ENCODE measurements at regions not wholly inside any gene's neighbourhood (a gene's known extent, or its start where the extent isn't known, plus 50 kb on each side); places are given as distances from the start of the nearest gene placed in this dataset.
"Not testable (repeated sequence)": the region's sequence is repeated elsewhere in the genome, so short reads cannot be mapped to it uniquely, and the experiment has no call there.

GRCh38 chr13:79915114-79915811, 425.7 kb downstream of the SPRY2 start:
- no peak for DNase-seq (ENCODE audit: low read depth)

GRCh38 chr13:79913141-79913827, 427.6 kb downstream of the SPRY2 start:
- DNase-seq (ENCODE audit: low read depth), result no peak

- DNase-seq (ENCODE audit: low read depth), result no peak
Measured at GRCh38 chr13:79912403-79912802, 428.5 kb downstream of the SPRY2 start.

- DNase-seq (ENCODE audit: low read depth), result no peak
Measured at GRCh38 chr13:79910875-79911540, 429.9 kb downstream of the SPRY2 start.

GRCh38 chr13:79909644-79910043, 428.7 kb downstream of the NDFIP2 start:
- peak; percentile 80 for DNase-seq (ENCODE audit: low read depth)

GRCh38 chr13:79908381-79908780, 427.4 kb downstream of the NDFIP2 start:
- no peak for DNase-seq (ENCODE audit: low read depth)

- no peak for DNase-seq (ENCODE audit: low read depth)
Measured at GRCh38 chr13:79907527-79907926, 426.6 kb downstream of the NDFIP2 start.

- no peak for DNase-seq (ENCODE audit: low read depth)
Measured at GRCh38 chr13:79906345-79906744, 425.4 kb downstream of the NDFIP2 start.

- DNase-seq (ENCODE audit: low read depth), result no peak
Measured at GRCh38 chr13:79905018-79905417, 424.1 kb downstream of the NDFIP2 start.

- peak; percentile 81 for DNase-seq (ENCODE audit: low read depth)
Measured at GRCh38 chr13:79904581-79904980, 423.6 kb downstream of the NDFIP2 start.

GRCh38 chr13:79901336-79901735, 420.4 kb downstream of the NDFIP2 start:
- no peak for DNase-seq (ENCODE audit: low read depth)

- DNase-seq (ENCODE audit: low read depth), result no peak
Measured at GRCh38 chr13:79900356-79900755, 419.4 kb downstream of the NDFIP2 start.

- DNase-seq (ENCODE audit: low read depth), result no peak
Measured at GRCh38 chr13:79898996-79899395, 418.0 kb downstream of the NDFIP2 start.

- DNase-seq (ENCODE audit: low read depth), result no peak
Measured at GRCh38 chr13:79898202-79898826, 417.4 kb downstream of the NDFIP2 start.

- peak; percentile 22 for DNase-seq (ENCODE audit: low read depth)
Measured at GRCh38 chr13:79896851-79897250, 415.9 kb downstream of the NDFIP2 start.

- DNase-seq (ENCODE audit: low read depth), result no peak
Measured at GRCh38 chr13:79895416-79895815, 414.5 kb downstream of the NDFIP2 start.

GRCh38 chr13:79887278-79887677, 406.3 kb downstream of the NDFIP2 start:
- not testable (repeated sequence) for DNase-seq (ENCODE audit: low read depth)

- no peak for DNase-seq (ENCODE audit: low read depth)
Measured at GRCh38 chr13:79886601-79887000, 405.6 kb downstream of the NDFIP2 start.

GRCh38 chr13:79884890-79885289, 403.9 kb downstream of the NDFIP2 start:
- DNase-seq (ENCODE audit: low read depth), result no peak

GRCh38 chr13:79883216-79883615, 402.3 kb downstream of the NDFIP2 start:
- no peak for DNase-seq (ENCODE audit: low read depth)

GRCh38 chr13:79880818-79881217, 399.9 kb downstream of the NDFIP2 start:
- DNase-seq (ENCODE audit: low read depth), result no peak

Measured in renal cortical epithelial cell (primary cell).